Spinal cord (tissue), 9 donors: ENCODE measurements at regions not wholly inside any gene's neighbourhood (a gene's known extent, or its start where the extent isn't known, plus 50 kb on each side); places are given as distances from the start of the nearest gene placed in this dataset.
"Not testable (repeated sequence)": the region's sequence is repeated elsewhere in the genome, so short reads cannot be mapped to it uniquely, and the experiment has no call there.

Experiments used
- DNase-seq, 6 donors: peaks; one replicate each; pipeline versions ENCODE4 v3.0.0 to v3.0.0-alpha.2; 2013 to 2015; ENCODE audit warnings: low spot score in 6 of 6, low read depth in 4 of 6
- H3K27ac ChIP-seq: one replicate; pipeline ENCODE4 v1.5.1; 2013; ENCODE audit warnings: low read depth, low read length, control low read depth
- H3K27me3 ChIP-seq: one replicate; pipeline ENCODE4 v1.6.1; 2013; ENCODE audit warnings: low read length; ENCODE audit not compliant: control insufficient read depth, insufficient read depth
- H3K36me3 ChIP-seq: one replicate; pipeline ENCODE4 v1.6.1; 2013; ENCODE audit warnings: low read length; ENCODE audit not compliant: control insufficient read depth, insufficient read depth
- H3K4me1 ChIP-seq: one replicate; pipeline ENCODE4 v1.6.1; 2013; ENCODE audit warnings: low read length; ENCODE audit not compliant: control insufficient read depth, insufficient read depth
- H3K4me3 ChIP-seq: one replicate; pipeline ENCODE4 v1.5.1; 2013; ENCODE audit warnings: low read depth, low read length, control low read depth
- H3K9me3 ChIP-seq: one replicate; pipeline ENCODE4 v1.6.1; 2013; ENCODE audit warnings: low read length; ENCODE audit not compliant: control insufficient read depth, insufficient read depth
- WGBS: methylation state at CpG from one replicate; pipeline ENCODE4 v1.1.5; 2013; ENCODE audit warnings: missing lambda C conversion rate; ENCODE audit not compliant: insufficient coverage; 5-methylcytosine and 5-hydroxymethylcytosine counted together
- donor health status: healthy.

DNA sequence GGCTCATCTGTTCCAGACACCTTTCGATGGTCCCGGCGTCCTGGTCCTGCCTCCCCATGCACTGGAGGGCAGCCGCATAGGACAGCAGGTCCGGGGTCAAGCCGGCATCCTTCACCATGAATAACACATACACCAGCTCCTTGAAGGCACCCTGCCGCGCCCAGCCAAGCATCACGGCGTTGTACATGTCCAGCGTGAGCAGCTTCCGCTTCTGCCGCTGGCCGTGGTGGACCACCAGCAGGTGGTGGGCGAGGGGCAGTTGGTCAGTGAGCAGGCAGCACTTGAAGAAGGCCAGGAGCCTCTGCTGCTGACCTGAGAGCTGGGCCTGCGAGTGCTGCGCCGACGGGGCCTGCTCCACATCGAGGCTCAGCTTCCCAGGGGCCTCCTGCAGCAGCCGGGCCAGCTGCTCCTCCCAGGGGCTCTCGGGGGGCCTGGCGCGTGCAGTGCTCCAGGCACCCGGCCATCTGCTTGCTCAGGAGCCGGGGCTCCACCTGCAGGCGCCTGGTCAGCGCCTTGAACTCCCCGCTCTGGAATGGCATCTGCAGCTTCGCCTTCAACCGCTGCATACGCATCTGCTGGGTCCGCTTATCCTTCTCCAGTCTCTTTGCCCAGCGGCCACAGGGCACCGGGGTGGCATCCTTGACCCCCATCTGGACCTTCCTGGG lies 74.7 kb upstream of the MED13 start:
- H3K4me1 ChIP-seq, H3K4me3 ChIP-seq, H3K36me3 ChIP-seq, H3K9me3 ChIP-seq, DNase-seq, H3K27me3 ChIP-seq, H3K27ac ChIP-seq: not testable (repeated sequence)
- WGBS = 87% methylated on average over 34 of the region's 35 CpGs

DNA sequence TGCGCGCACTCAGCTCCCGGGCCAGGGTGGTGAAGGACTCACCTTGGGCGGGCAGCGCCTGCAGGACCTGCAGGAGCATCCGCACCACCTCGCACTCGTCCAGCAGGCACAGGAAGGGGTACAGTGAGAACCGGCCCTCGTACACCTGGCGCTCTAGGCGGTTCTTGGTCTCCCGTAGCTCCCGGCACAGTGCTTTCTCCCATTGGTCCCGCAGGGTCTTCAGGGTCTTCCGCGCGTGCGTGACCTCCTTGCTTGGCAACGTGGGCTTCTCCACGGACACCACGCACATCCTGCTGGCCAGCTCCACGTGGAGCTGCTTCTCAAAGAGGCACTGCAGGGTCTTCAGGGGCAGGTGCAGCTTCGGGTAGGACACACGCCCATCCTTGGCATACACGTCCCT lies 74.1 kb upstream of the MED13 start:
- 90% methylated on average over 26 of the region's 26 CpGs for WGBS
- Histone ChIP-seq H3K27ac (no peak overlapping the region), H3K36me3 (no peaks in the 10 kb centered on the region), H3K4me3 (no peak overlapping the region), H3K4me1 (peaks cover 6% of the 10 kb centered on the region), H3K9me3 (no peaks in the 10 kb centered on the region), H3K27me3 (peaks cover 10% of the 10 kb centered on the region)
- DNase-seq = no peak

DNA sequence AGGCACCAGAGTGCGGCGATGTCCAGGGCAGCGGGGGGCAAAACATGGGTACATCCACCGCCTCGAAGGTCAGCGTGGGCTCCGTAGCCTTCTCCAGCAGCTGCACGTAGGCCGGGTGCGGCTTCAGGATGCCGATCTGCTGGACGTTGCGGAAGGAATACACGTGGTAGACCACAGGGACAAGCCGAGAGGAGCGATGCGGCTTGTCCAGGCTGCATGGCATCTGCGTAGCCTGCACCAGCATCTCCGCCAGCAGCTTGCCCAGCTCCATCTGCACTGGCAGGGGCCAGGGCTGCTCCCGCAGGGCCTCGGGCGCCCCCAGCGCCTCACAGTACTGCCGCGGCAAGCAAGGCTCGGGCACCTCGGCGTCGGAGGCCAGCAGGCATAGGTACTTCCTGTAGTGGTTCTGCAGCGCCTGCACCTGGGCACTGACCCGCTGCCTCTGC lies 73.6 kb upstream of the MED13 start:
- H3K4me1 ChIP-seq, H3K36me3 ChIP-seq, H3K9me3 ChIP-seq, H3K27ac ChIP-seq, H3K4me3 ChIP-seq, H3K27me3 ChIP-seq: not testable (repeated sequence)
- peak in 2 of 6 donors; percentile 11 to 44 for DNase-seq
- WGBS = 28% methylated on average over 31 of the region's 31 CpGs

DNA sequence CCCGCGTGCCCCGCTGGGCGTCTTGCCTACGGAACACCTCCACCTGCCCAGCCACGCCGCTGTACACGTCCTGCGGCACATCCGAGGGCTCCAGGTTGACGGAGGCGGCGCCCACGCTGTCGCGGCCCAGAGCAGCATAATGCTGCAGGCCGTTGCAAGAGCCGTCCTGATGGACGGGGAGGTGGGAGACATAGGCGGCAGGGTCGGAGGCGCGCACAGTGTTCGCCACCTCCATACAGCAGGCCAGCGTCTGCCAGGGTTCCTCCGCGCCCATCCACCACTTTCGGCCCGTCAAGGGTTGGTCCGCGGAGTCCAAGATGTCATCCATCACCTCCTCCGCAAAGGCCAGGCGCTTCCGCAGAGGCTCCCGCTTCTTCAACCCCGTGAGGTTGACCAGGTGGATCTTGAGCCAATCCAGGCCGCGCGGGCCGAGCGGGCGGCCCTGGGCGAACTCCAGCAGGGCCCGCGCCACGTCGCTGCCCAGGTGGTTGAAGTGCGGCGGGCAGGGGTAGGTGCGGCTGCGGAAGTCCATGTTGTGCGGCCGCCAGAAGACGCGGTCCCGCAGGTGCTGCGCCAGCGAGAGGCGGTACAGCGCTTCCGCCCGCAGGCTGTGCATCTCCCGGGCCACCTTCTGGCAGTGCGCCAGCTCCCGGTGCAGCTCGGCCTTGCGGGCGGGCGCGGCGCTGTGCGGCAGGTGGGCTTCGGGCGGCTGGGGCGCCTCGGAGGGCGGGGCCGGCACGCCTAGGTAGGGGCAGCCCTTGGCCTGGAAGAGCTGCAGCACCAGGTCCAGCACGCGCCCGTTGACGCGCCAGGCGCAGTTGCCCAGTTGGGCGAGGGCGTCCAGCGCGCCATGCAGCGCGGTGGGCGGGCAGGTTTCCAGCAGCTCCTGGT lies 72.9 kb upstream of the MED13 start:
- H3K36me3 ChIP-seq, H3K27me3 ChIP-seq, H3K9me3 ChIP-seq, H3K4me3 ChIP-seq, H3K4me1 ChIP-seq, H3K27ac ChIP-seq: not testable (repeated sequence)
- DNase-seq = peak in 2 of 6 donors; percentile 15 to 54
- 15% methylated on average over 92 of the region's 92 CpGs for WGBS

DNA sequence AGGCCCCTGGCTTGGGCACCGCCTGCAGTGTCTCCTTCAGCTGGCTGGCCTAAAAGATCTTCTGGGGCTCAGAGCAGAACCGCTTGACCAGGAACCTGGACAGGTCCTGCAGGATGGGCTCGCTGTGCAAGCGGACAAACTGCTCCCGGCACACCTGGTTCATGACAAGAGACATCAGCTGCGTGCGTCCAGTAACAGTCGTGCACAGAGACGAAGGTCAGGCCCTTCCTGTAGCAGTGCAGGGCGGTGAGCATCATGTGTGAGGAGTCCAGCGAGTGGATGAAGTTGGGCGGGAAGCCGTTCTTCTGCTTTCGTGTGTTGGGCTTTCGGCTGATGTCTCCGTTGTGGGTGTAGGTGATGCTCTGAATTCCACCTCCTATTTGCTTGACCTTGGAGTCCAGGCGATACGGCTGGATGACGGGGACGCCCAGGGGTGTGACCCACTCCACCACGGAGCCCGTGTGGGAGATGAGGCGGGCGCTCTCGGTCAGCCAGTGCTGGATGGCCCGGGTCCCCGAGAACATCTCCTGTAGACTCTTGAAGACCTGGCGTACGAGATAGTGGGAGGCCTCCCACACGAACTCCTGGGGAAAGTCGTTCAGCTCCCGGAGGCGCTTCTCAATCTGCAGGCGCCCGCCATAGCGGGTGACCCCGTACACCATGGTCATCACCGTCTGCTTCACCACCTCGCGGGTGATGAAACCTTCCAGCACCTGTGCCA lies 72.1 kb upstream of the MED13 start:
- not testable (repeated sequence) for DNase-seq, H3K4me3 ChIP-seq, H3K4me1 ChIP-seq, H3K27ac ChIP-seq, H3K27me3 ChIP-seq, H3K36me3 ChIP-seq, H3K9me3 ChIP-seq
- whole genome bisulfite sequencing = 95% methylated on average over 39 of the region's 40 CpGs

DNA sequence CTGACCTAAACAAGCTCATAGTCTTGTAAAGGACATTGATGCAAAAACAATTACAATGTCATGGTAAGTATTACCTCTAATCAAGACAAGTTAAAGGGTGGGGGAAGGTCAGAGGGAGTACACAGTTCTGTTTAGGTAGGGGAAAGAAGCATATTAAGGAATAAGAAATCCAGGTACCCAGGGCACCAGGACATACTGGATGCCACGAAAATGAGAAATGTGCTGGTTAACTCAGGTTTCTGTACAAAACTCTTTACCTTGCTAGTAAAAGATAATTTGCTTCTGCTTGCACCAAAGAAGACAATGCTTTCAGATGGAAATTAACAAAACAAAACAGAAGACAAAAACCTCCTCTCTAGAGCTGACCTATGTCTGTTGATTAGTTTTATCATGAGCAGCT lies 70.7 kb upstream of the MED13 start:
- no CpG with 5 or more reads among the region's 1 CpG for WGBS

DNA sequence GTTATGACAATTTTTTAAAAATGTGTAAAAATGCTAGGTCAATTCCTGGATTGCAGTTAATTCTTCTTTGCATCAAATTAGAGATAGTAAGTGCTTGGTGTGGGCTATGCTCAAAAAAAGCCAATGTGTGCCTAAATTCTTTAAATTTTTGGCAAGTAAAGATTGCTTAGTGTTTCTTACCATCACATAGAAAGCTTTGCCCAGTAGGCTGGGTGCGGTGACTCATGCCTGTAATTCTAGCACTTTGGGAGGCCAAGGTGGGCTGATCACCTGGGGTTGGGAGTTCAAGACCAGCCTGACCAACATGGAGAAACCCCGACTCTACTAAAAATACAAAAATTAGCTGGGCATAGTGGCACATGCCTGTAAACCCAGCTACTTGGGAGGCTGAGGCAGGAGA lies 70.0 kb upstream of the MED13 start:
- H3K4me1 ChIP-seq, H3K9me3 ChIP-seq, H3K27me3 ChIP-seq, H3K27ac ChIP-seq, H3K36me3 ChIP-seq, DNase-seq, H3K4me3 ChIP-seq: not testable (repeated sequence)
- WGBS = no CpG with 5 or more reads among the region's 2 CpGs

More for the DNA sequence above, 70.7 kb upstream of the MED13 start:
- H3K4me1 ChIP-seq = peaks cover 6% of the 10 kb centered on the region
- no peak overlapping the region for H3K4me3 ChIP-seq
- H3K27ac ChIP-seq = no peak overlapping the region
- H3K36me3 ChIP-seq = no peaks in the 10 kb centered on the region
- DNase-seq = no peak
- H3K27me3 ChIP-seq = peaks cover 10% of the 10 kb centered on the region
- H3K9me3 ChIP-seq = no peaks in the 10 kb centered on the region

DNA sequence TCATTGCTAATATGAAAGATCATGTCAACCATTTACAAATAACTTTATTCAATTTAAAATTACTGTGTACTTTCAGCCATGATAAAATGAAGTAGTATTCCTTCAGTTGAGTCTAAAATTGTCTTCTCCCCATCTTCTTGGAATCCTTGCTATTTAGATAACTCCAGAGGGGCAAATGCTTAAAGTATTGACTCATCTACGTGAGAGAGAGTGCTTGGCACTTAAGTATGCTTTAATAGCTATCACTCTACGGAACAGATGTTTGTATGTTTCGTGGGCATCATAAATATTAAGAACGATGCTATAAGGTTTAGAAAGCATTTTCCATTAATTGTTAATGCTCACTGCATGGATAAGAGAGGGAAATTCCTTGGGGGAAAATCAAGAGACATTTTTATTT lies 69.3 kb upstream of the MED13 start:
- H3K27ac ChIP-seq = no peak overlapping the region
- H3K9me3 ChIP-seq = no peaks in the 10 kb centered on the region
- H3K36me3 ChIP-seq = no peaks in the 10 kb centered on the region
- WGBS = 80% methylated on average over 1 of the region's 4 CpGs
- H3K4me1 ChIP-seq = peaks cover 6% of the 10 kb centered on the region
- H3K4me3 ChIP-seq = no peak overlapping the region
- H3K27me3 ChIP-seq = peaks cover 10% of the 10 kb centered on the region
- peak in 1 of 6 donors; percentile 32 for DNase-seq

DNA sequence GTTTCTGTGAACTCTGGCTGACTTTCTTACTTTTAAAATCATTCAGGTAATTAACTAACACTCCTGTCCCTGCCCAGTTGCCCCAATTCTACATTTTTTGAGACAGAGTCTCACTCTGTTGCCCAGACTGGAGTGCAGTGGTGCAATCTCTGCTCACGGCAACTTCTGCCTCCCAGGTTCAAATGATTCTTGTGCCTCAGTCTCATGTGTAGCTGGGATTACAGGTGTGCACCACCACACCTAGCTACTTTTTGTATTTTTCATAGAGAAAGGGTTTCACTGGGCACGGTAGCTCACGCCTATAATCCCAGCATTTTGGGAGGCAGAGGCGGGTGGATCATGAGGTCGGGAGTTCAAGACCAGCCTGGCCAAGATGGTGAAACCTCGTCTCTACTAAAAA lies 66.2 kb upstream of the MED13 start:
- not testable (repeated sequence) for H3K4me3 ChIP-seq, DNase-seq, H3K36me3 ChIP-seq, H3K9me3 ChIP-seq, H3K4me1 ChIP-seq, H3K27me3 ChIP-seq, H3K27ac ChIP-seq
- WGBS = 80% methylated on average over 1 of the region's 6 CpGs
